HCT116 (cell line): ENCODE measurements at regions not wholly inside any gene's neighbourhood (a gene's known extent, or its start where the extent isn't known, plus 50 kb on each side); places are given as distances from the start of the nearest gene placed in this dataset.

Experiments used
- ATAC-seq: fragments of 200-7000 bp; cut with Tn5 transposase; 2 replicates; pipeline ENCODE4 v1.9.1; 2020; ENCODE audit warnings: mild to moderate bottlenecking, moderate library complexity
- BruUV-seq: library from RNA; stranded (reverse); fragments of 400-500 nt; replicated peaks from 2 replicates; lab custom pipeline; 2021; lab: Mats Ljungman, UMichigan
- CTCF ChIA-PET: fragments of 300-600 bp; sonication (Branson Sonifier 250); formaldehyde crosslinking; loops from one replicate; lab custom pipeline; 2021; ENCODE audit warnings: antibody characterized with exemption; lab: Charles Lee
- POLR2A ChIA-PET: fragments of 300-600, 350-600 bp; sonication (Branson Sonifier 250); formaldehyde crosslinking; loops from one replicate; lab custom pipeline; 2021; ENCODE audit warnings: antibody characterized with exemption; lab: Charles Lee
- RAD21 ChIA-PET, 2 experiments: fragments of 300-600 bp; sonication (Branson Sonifier 250); formaldehyde crosslinking; loops; one replicate each; lab custom pipeline; 2023; ENCODE audit warnings: low total read pairs in 2 of 2; ENCODE audit not compliant: uncharacterized antibody in 2 of 2, unreplicated experiment in 2 of 2, low non-redundant PET in 1 of 2; lab: Charles Lee
- DNase-seq: peaks from one replicate; pipeline ENCODE4 v3.0.0-alpha.2; 2010; ENCODE audit warnings: low read depth, low spot score
- H2AFZ ChIP-seq: fragments of 200-600 bp; shearing (Covaris generic), sonication (generic); 2 replicates; pipeline ENCODE4 v1.6.1; 2017; ENCODE audit warnings: low read depth, mixed run types, mixed read lengths, antibody characterized with exemption, low read length; ENCODE audit not compliant: poor library complexity, severe bottlenecking
- H3K27ac ChIP-seq: 2 replicates; pipeline ENCODE4 v1.5.1; 2012; ENCODE audit warnings: low read depth, low read length
- H3K27me3 ChIP-seq: fragments of 200-600 bp; sonication (generic); 2 replicates; pipeline ENCODE4 v1.6.1; 2016; ENCODE audit warnings: mixed run types, low read length, mixed read lengths; ENCODE audit not compliant: insufficient read depth
- H3K36me3 ChIP-seq, 2 experiments: fragments of 200-500 bp in 1 of 2; fragments of 200-600 bp in 1 of 2; sonication (Bioruptor generic) in 1 of 2; sonication (generic) in 1 of 2; 2 replicates each; pipeline versions ENCODE4 v1.5.1 to v1.6.1; 2014 to 2016; ENCODE audit warnings: low read length in 2 of 2, inconsistent platforms in 1 of 2, mixed read lengths in 1 of 2, mixed run types in 1 of 2; ENCODE audit not compliant: insufficient read depth in 2 of 2, control insufficient read depth in 1 of 2
- H3K4me1 ChIP-seq, 2 experiments: fragments of 200-600 bp in 1 of 2; sonication (generic) in 1 of 2; 2 replicates each; pipeline versions ENCODE4 v1.5.1 to v1.6.1; 2012 to 2017; ENCODE audit warnings: low read length in 2 of 2, inconsistent platforms in 1 of 2, mild to moderate bottlenecking in 1 of 2, mixed read lengths in 1 of 2, mixed run types in 1 of 2, moderate library complexity in 1 of 2; ENCODE audit not compliant: insufficient read depth in 2 of 2, control insufficient read depth in 1 of 2
- H3K4me2 ChIP-seq: fragments of 200-600 bp; sonication (generic); 2 replicates; pipeline ENCODE4 v1.6.1; 2017; ENCODE audit warnings: mixed run types, low read length, mixed read lengths
- H3K4me3 ChIP-seq, 2 experiments: fragments of 200-600 bp in 1 of 2; sonication (generic) in 1 of 2; replicated peaks in 1 of 2; 2 replicates each; pipeline ENCODE4 v1.5.1; 2011 to 2016; ENCODE audit warnings: low read length in 2 of 2, control low read depth in 1 of 2, low read depth in 1 of 2, mild to moderate bottlenecking in 1 of 2, mixed read lengths in 1 of 2, mixed run types in 1 of 2
- H3K79me2 ChIP-seq: fragments of 200-600 bp; sonication (generic); 2 replicates; pipeline ENCODE4 v1.6.1; 2017; ENCODE audit warnings: mild to moderate bottlenecking, mixed run types, low read length, moderate library complexity, mixed read lengths; ENCODE audit not compliant: insufficient read depth
- H3K9ac ChIP-seq: fragments of 200-600 bp; sonication (generic); 2 replicates; pipeline ENCODE4 v1.6.1; 2016; ENCODE audit warnings: low read length, mixed read lengths
- H3K9me2 ChIP-seq: fragments of 200-600 bp; sonication (generic), shearing (Covaris generic); 2 replicates; pipeline ENCODE4 v1.6.1; 2017; ENCODE audit warnings: mixed run types, mild to moderate bottlenecking, moderate library complexity; ENCODE audit not compliant: insufficient read depth
- H3K9me3 ChIP-seq, 2 experiments: fragments of 200-500 bp in 1 of 2; fragments of 200-600 bp in 1 of 2; sonication (Bioruptor generic) in 1 of 2; sonication (generic) in 1 of 2; 2 replicates each; pipeline ENCODE4 v1.6.1; 2014 to 2017; ENCODE audit warnings: low read length in 2 of 2, mixed read lengths in 2 of 2, inconsistent platforms in 1 of 2, low read depth in 1 of 2, mild to moderate bottlenecking in 1 of 2, mixed run types in 1 of 2, moderate library complexity in 1 of 2; ENCODE audit not compliant: control insufficient read depth in 1 of 2, insufficient read depth in 1 of 2
- H4K20me1 ChIP-seq: fragments of 200-600 bp; sonication (generic), shearing (Covaris generic); 2 replicates; pipeline ENCODE4 v1.6.1; 2017; ENCODE audit warnings: mixed run types, mild to moderate bottlenecking, moderate library complexity; ENCODE audit not compliant: insufficient read depth
- ATF3 ChIP-seq: IDR thresholded peaks from 2 replicates; pipeline ENCODE4 v1.6.1; 2012
- CBX3 ChIP-seq: IDR thresholded peaks from 2 replicates; pipeline ENCODE4 v1.6.1; 2012; ENCODE audit warnings: low read depth
- CEBPB ChIP-seq: IDR thresholded peaks from 2 replicates; pipeline ENCODE4 v1.6.1; 2012; ENCODE audit warnings: low read depth
- CTCF ChIP-seq, 3 experiments: fragments of 200-600 bp in 1 of 3; sonication (generic) in 1 of 3; IDR thresholded peaks in 2 of 3; conservative IDR thresholded peaks in 1 of 3; 2 replicates each; pipeline ENCODE4 v1.5.1; 2012 to 2017; ENCODE audit warnings: low read depth in 2 of 3, low read length in 2 of 3, antibody characterized with exemption in 1 of 3, borderline replicate concordance in 1 of 3, control low read depth in 1 of 3, mild to moderate bottlenecking in 1 of 3, mixed read lengths in 1 of 3, mixed run types in 1 of 3, moderate library complexity in 1 of 3; ENCODE audit not compliant: insufficient read depth in 1 of 3
- EGR1 ChIP-seq: IDR thresholded peaks from 2 replicates; pipeline ENCODE4 v1.6.1; 2012; ENCODE audit warnings: low read depth
- EZH2 ChIP-seq: fragments of 200-600 bp; sonication (generic); IDR thresholded peaks from 2 replicates; pipeline ENCODE4 v1.6.1; 2017; ENCODE audit warnings: antibody characterized with exemption, mixed run types
- FOSL1 ChIP-seq: IDR thresholded peaks from 2 replicates; pipeline ENCODE4 v1.6.1; 2012; ENCODE audit warnings: low read depth
- JUND ChIP-seq: IDR thresholded peaks from 2 replicates; pipeline ENCODE4 v1.6.1; 2012
- MAX ChIP-seq: IDR thresholded peaks from 2 replicates; pipeline ENCODE4 v1.6.1; 2012
- POLR2A ChIP-seq: IDR thresholded peaks from 2 replicates; pipeline ENCODE4 v1.7.0; 2011; ENCODE audit warnings: borderline replicate concordance; ENCODE audit not compliant: insufficient read depth, insufficient read length; ENCODE audit errors: extremely low read depth
- RAD21 ChIP-seq: IDR thresholded peaks from 2 replicates; pipeline ENCODE4 v1.6.1; 2012; ENCODE audit warnings: low read depth, mild to moderate bottlenecking
- REST ChIP-seq: IDR thresholded peaks from 2 replicates; pipeline ENCODE4 v1.6.1; 2012; ENCODE audit warnings: low read depth
- SP1 ChIP-seq: IDR thresholded peaks from 2 replicates; pipeline ENCODE4 v1.6.1; 2012; ENCODE audit warnings: low read depth
- intact Hi-C: fragments of 100-400 bp; cut with micrococcal nuclease; formaldehyde crosslinking; loops from 2 replicates; pipeline ENCODE4 v1.10.0; 2022

GRCh38 chr20:50412069-50412468, 98.1 kb upstream of the PTPN1 start:
- intact Hi-C loops, result no loop called here
- no peak overlapping the region for H3K9ac ChIP-seq
- H3K9me3 ChIP-seq, result no peaks in the 10 kb centered on the region; a peak in 1 of 4 replicates
- no peaks in the 10 kb centered on the region for H3K27me3 ChIP-seq
- no peak overlapping the region for H3K27ac ChIP-seq
- ChIA-PET POLR2A (no interaction called here), CTCF (no interaction called here), RAD21 (no interaction called here)
- peaks cover 19 to 22% of the 10 kb centered on the region in 2 experiments for H3K4me1 ChIP-seq
- H3K4me2 ChIP-seq, result no peak overlapping the region
- no peaks in the 10 kb centered on the region for H4K20me1 ChIP-seq
- no peaks in the 10 kb centered on the region for H3K9me2 ChIP-seq
- DNase-seq, result no peak
- H3K4me3 ChIP-seq, result no peak overlapping the region
- H3K79me2 ChIP-seq, result no peaks in the 10 kb centered on the region
- no peaks in the 10 kb centered on the region for H3K36me3 ChIP-seq
- no TSS peak for BruUV-seq
- no peak for TF ChIP-seq POLR2A
- no peak for TF ChIP-seq CTCF (IDR thresholded peaks at IDR 0.05 in 2 of 3, conservative IDR thresholded peaks at IDR 0.05 in 1 of 3; ENCODE audit: borderline replicate concordance in 1 of 3, insufficient read depth in 1 of 3, low read depth in 2 of 3, low read length in 2 of 3)
- TF ChIP-seq RAD21, result no peak
- no peak for TF ChIP-seq JUND
- TF ChIP-seq MAX, result no peak
- no peak for TF ChIP-seq ATF3
- no peak for TF ChIP-seq EGR1
- TF ChIP-seq EZH2, result no peak
- TF ChIP-seq CEBPB, result no peak
- no peak for TF ChIP-seq FOSL1
- TF ChIP-seq SP1, result no peak
- TF ChIP-seq CBX3, result no peak
- no peak for TF ChIP-seq REST
- TF ChIP-seq, all 23 proteins: peak for 0
- H2AFZ ChIP-seq, result no peak overlapping the region
- no peak for ATAC-seq
